Fibroblast of lung (primary cell): ENCODE measurements at regions not wholly inside any gene's neighbourhood (a gene's known extent, or its start where the extent isn't known, plus 50 kb on each side); places are given as distances from the start of the nearest gene placed in this dataset.

Source experiments
- CTCF ChIP-seq, 2 donors: IDR thresholded peaks in 1 of 2; conservative IDR thresholded peaks in 1 of 2; 1 replicate in 1 of 2; 2 replicates in 1 of 2; pipeline ENCODE4 v1.5.1; 2011 to 2012; ENCODE audit warnings: low read length in 2 of 2, control low read depth in 1 of 2, inconsistent platforms in 1 of 2, low read depth in 1 of 2, mild to moderate bottlenecking in 1 of 2
- EZH2 ChIP-seq: IDR thresholded peaks from 2 replicates; pipeline ENCODE4 v1.5.1; 2012; ENCODE audit warnings: low read length, control low read depth, mild to moderate bottlenecking; ENCODE audit errors: missing control alignments

DNA sequence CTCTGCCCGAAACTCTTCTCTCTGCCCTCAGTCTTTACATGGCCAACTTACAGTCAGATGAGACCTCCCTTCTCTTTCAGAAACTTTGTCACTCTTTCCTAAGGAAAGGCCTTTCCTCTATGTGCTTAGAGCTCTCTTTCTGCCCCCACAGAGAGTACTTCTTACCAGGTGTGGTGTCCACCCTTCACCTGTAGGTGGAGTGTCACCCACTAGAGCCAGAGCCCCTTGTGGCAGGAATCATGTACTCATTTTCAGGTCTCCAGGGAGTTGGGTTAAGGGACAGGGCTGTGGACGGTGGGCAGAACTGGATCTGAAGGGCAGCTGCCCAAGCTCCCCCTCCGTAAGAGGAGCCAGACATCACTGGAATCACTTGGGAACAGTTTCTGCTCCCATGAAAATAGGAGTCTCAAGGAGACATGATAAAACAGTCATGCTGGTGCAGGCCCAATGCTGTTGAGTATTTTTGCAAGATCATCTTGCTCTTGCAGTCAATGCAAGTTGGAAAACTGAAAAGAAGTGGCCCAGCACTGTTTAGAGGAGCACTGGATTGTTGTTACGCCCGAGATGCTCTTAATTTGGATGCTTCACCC is 436.7 kb downstream of the ZSWIM6 start:
- TF ChIP-seq EZH2 (no peak), CTCF (conservative IDR thresholded peaks at IDR 0.05 in 1 of 2, IDR thresholded peaks at IDR 0.05 in 1 of 2; ENCODE audit: low read depth in 1 of 2, low read length in 2 of 2) (peak; percentile 41 to 52)
